ENCODE measurements at regions not wholly inside any gene's neighbourhood (a gene's known extent, or its start where the extent isn't known, plus 50 kb on each side); places are given as distances from the start of the nearest gene placed in this dataset.

GRCh38 chr16:9192746-9193145 is 101.3 kb downstream of the HAPSTR1 start (continued):
- TF ChIP-seq RNF219 (CRISPR knock-in tag; IDR thresholded peaks at IDR 0.05) (no peak), PCBP1 (IDR thresholded peaks at IDR 0.05; ENCODE audit: low read depth, low read length, poor library complexity, severe bottlenecking) (no peak), CSDE1 (IDR thresholded peaks at IDR 0.05) (no peak), KAT7 (CRISPR knock-in tag; IDR thresholded peaks at IDR 0.05; ENCODE audit: borderline replicate concordance) (no peak), THAP12 (CRISPR knock-in tag; IDR thresholded peaks at IDR 0.05) (no peak), MXD1 (CRISPR knock-in tag; IDR thresholded peaks at IDR 0.05; ENCODE audit: borderline replicate concordance, poor library complexity, severe bottlenecking) (no peak), POLR2H (tag; IDR thresholded peaks at IDR 0.05; ENCODE audit: low read depth) (no peak), HNRNPK (IDR thresholded peaks at IDR 0.05; ENCODE audit: low read depth, low read length, poor library complexity, severe bottlenecking) (no peak), ZNF785 (CRISPR knock-in tag; IDR thresholded peaks at IDR 0.05) (no peak), MGA (IDR thresholded peaks at IDR 0.05) (no peak)
